ENCODE measurements at regions not wholly inside any gene's neighbourhood (a gene's known extent, or its start where the extent isn't known, plus 50 kb on each side); places are given as distances from the start of the nearest gene placed in this dataset.

- no peak for TF ChIP-seq CTCF (IDR thresholded peaks at IDR 0.05)
Observed at GRCh38 chr1:217136895-217137205, 413.6 kb upstream of the ESRRG start.

GRCh38 chr1:217135987-217136894 lies 413.0 kb upstream of the ESRRG start:
- no peak for TF ChIP-seq CTCF (IDR thresholded peaks at IDR 0.05)

- no peak for TF ChIP-seq CTCF (IDR thresholded peaks at IDR 0.05)
Observed at GRCh38 chr1:217135569-217135915, 412.3 kb upstream of the ESRRG start.

- TF ChIP-seq CTCF (IDR thresholded peaks at IDR 0.05) = no peak
Observed at GRCh38 chr1:217134857-217135568, 411.8 kb upstream of the ESRRG start.

- TF ChIP-seq CTCF (IDR thresholded peaks at IDR 0.05) = no peak
Observed at GRCh38 chr1:217133958-217134856, 411.0 kb upstream of the ESRRG start.

- TF ChIP-seq CTCF (IDR thresholded peaks at IDR 0.05) = no peak
Observed at GRCh38 chr1:217133092-217133491, 409.9 kb upstream of the ESRRG start.

GRCh38 chr1:217117973-217118465 lies 394.8 kb upstream of the ESRRG start:
- TF ChIP-seq CTCF (IDR thresholded peaks at IDR 0.05) = no peak
